HG02623 (cell line): ENCODE measurements at regions not wholly inside any gene's neighbourhood (a gene's known extent, or its start where the extent isn't known, plus 50 kb on each side); places are given as distances from the start of the nearest gene placed in this dataset.
"Not testable (repeated sequence)": the region's sequence is repeated elsewhere in the genome, so short reads cannot be mapped to it uniquely, and the experiment has no call there.

Experiments used
- ATAC-seq: cut with Tn5 transposase; IDR thresholded peaks from one replicate; pipeline ENCODE4 v1.9.1; 2021; ENCODE audit warnings: moderate library complexity; ENCODE audit not compliant: unreplicated experiment

GRCh38 chr17:71632328-71632727 is 488.5 kb upstream of the SOX9 start:
- no peak for ATAC-seq

- ATAC-seq: no peak
Measured at GRCh38 chr17:71633391-71633849, 487.4 kb upstream of the SOX9 start.

GRCh38 chr17:71634376-71634775 is 486.4 kb upstream of the SOX9 start:
- no peak for ATAC-seq

DNA sequence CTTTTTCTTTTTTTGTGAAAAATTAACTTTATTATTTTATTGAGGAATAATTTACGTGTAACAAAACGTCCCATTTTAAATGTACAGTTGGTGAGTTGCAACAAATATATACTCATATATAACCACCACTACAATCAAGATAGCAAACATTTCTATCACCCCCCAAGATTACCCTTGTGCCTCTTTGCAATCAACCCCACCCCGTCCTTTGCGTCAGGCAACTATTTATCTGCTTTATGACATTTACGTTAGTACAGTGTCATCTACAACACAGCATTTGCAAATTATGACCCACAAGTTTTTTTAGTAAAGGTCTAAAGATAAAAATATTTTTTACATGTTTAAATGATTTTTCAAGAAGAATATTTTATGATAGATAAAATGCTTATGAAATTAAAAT is 485.6 kb upstream of the SOX9 start:
- no peak for ATAC-seq

GRCh38 chr17:71636644-71637043 is 484.2 kb upstream of the SOX9 start:
- no peak for ATAC-seq

- no peak for ATAC-seq
Measured at GRCh38 chr17:71638668-71639067, 482.2 kb upstream of the SOX9 start.

DNA sequence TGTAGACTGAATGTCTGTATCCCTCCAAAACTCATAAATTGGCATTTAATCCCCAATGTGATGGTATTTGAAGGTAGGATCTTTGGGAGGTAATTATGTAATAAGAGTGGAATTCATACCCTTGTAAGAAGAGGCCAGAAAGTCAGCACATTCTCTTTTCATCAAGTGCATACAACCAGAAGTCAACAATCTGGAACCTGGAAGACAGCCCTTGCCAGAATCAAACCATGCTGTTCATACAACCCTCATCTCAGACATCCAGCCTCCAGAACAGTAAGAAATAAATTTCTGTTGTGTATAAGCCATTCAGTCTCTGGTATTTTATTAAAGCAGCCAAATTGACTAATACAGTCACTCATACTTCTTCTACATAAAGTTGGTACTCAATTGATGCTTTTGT is 481.0 kb upstream of the SOX9 start:
- no peak for ATAC-seq

DNA sequence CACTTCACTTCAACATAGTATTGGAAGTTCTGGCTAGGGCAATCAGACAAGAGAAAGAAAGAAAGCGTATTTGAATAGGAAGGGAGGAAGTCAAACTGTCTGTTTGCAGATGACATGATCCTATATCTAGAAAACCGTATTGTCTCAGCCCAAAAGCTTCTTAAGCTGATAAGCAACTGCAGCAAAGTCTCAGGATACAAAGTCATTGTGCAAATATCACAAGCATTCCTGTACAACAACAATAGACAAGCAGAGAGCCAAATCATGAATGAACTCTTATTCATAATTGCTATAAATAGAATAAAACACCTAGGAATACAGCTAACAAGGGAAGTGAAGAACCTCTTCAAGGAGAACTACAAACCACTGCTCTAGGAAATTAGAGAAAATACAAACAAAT is 473.9 kb upstream of the SOX9 start:
- ATAC-seq: not testable (repeated sequence)

DNA sequence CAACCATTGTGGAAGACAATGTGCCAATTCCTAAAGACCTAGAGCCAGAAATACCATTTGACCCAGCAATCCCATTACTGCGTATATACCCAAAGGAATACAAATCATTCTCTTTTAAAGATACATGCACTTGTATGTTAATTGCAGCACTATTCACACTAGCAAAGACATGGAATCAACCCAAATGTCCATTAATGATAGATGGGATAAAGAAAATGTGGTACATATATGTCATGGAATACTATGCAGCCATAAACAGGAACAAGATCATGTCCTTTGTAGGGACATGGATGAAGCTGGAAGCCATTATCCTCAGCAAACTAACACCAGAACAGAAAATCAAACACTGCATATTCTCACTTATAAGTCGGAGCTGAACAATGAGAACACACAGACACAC is 472.5 kb upstream of the SOX9 start:
- not testable (repeated sequence) for ATAC-seq

DNA sequence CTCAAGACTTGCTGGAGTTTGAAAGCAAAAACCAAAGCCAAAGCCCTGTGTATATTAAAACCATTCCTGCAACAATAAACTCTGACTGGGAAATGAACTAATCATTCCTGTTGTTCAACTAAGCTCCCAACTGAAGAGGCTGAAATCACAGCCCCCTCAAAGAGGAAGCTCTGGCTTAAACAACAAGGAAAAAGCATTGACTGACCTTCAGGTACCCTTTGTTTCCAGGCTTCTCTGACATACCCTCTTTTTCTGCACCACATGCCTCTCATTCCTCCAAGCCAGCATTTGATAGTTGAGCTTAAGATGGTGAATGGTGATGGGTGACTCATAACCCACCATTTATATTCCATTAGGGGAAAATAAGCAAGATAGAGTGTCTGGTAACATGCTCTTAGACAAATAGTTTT is 470.9 kb upstream of the SOX9 start:
- no peak for ATAC-seq

GRCh38 chr17:71655542-71655941 is 465.3 kb upstream of the SOX9 start:
- no peak for ATAC-seq

- ATAC-seq: no peak
Measured at GRCh38 chr17:71656964-71657858, 463.6 kb upstream of the SOX9 start.

- ATAC-seq: no peak
Measured at GRCh38 chr17:71658996-71659395, 461.8 kb upstream of the SOX9 start.

DNA sequence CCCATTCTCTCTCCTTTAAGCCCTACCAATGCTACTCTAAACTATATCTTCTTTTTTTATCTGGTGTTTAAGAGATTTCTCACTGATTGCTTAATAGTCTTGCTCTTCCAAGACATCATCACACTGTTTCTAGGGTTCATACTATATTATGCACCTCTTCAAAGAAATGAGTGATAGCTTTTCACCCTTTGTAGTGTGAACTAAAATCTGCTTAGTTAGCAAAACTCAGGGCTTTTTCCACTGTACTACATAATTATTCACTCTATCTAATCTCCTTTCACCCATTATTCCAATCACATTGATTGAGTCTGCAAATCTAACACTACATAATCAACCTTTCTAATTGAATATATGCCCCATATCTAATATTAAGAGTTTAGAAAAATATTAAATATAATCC is 456.0 kb upstream of the SOX9 start:
- no peak for ATAC-seq

GRCh38 chr17:71666047-71666446 is 454.8 kb upstream of the SOX9 start:
- ATAC-seq: no peak

GRCh38 chr17:71667661-71668060 is 453.2 kb upstream of the SOX9 start:
- ATAC-seq: no peak

DNA sequence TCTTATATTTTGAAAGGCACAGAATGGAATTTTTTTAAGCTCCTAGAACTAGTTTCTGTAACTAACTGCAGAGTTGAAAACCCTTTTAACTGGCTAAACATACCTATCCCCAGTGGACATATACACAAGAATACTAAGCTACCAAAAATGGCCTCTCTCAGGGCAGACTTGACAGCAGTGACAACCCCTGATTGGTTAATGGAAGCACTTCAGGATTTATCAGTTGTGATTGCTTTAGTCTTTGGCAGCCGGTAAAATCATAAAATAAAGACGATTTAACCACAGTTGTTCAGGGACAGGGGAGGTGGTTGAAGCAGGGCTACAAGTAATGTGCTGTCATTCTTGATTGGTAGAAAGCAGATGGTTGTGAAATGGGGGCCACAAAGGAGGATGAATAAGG is 452.0 kb upstream of the SOX9 start:
- ATAC-seq: no peak

- ATAC-seq: no peak
Measured at GRCh38 chr17:71677439-71677838, 443.4 kb upstream of the SOX9 start.

DNA sequence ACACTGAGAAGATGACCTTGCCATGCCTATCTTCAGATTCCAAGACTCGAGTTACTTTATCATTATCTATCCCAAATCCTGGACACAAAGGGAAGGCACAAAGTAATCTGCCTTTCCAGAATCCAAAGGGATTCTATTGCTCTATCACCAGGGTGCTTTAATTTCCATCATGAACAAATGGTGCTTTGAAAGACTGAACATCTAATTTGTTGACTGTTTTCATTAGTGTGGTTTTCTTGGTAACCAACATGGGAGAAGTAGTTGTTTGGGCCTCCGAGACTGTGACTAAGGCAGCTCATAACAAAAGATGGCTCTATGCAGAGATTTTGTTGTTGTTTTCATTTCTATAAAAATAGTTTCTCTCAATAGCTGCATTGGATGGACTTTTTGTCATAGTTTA is 441.0 kb upstream of the SOX9 start:
- ATAC-seq: no peak

GRCh38 chr17:71681427-71682173 is 439.2 kb upstream of the SOX9 start:
- no peak for ATAC-seq

DNA sequence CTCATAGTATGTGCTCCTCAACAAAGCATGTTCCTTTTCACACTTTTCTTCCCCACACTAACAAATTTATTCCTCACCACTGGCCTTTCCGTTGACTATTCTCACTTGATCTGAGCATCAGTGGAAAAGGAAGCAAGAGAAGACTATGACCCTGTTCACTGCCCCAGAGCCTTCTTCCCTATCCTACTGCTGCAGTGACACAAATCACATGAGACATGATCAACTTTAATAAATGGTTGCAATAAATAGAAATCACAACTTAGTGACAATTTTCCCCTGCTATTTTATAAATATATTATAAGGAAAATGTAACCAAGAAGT is 438.7 kb upstream of the SOX9 start:
- ATAC-seq: no peak

DNA sequence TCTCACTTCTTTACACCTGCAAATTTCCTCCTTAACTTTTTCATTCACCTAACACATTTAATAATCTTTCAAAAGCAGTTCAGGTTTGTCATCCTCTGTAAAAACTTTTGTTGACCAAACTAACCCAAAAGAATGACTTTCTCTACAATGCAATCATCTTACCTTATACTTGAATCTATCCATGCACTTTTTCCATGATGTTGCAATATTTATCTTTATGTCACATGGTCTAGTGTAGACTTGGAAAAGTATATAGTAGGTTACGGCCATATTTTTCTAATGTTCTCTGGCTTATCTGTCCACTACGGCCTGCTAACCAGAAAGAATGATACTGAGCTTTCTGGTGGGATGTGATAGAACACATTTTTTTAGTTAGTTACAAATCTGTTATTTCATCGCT is 431.0 kb upstream of the SOX9 start:
- ATAC-seq: no peak
